ENCODE measurements at regions not wholly inside any gene's neighbourhood (a gene's known extent, or its start where the extent isn't known, plus 50 kb on each side); places are given as distances from the start of the nearest gene placed in this dataset.

- Histone ChIP-seq H2AFZ (replicated peaks) (no peak overlapping the region), H3K36me3 (no peaks in the 10 kb centered on the region), H3K4me3 (no peak overlapping the region), H3K27me3 (no peaks in the 10 kb centered on the region), H3K79me2 (ENCODE audit: low read depth) (no peaks in the 10 kb centered on the region), H3F3A (ENCODE audit: low read depth) (no peaks in the 10 kb centered on the region), H3K9me3 (ENCODE audit: low read depth) (no peaks in the 10 kb centered on the region), H3K4me1 (no peaks in the 10 kb centered on the region), H3K9ac (no peak overlapping the region), H4K20me1 (ENCODE audit: low read depth) (no peaks in the 10 kb centered on the region), H3K27ac (no peak overlapping the region), H3K4me2 (no peak overlapping the region)
- TF ChIP-seq EZH2phosphoT487 (IDR thresholded peaks at IDR 0.05): no peak
- no peak for TF ChIP-seq EZH2 (IDR thresholded peaks at IDR 0.05)
- TF ChIP-seq CTCF (IDR thresholded peaks at IDR 0.05): no peak
- Mint-ChIP-seq H3K4me3 (no peak overlapping the region), H3K36me3 (no peaks in the 10 kb centered on the region), H3K27me3 (ENCODE audit: insufficient read depth, low read depth) (peaks cover 9% of the 10 kb centered on the region), H3K4me1 (peaks cover 7% of the 10 kb centered on the region), H3K9me3 (no peaks in the 10 kb centered on the region), H3K27ac (no peak overlapping the region)
- no peak for DNase-seq (ENCODE audit: low spot score)
Observed at GRCh38 chr12:124082012-124082411, 109.0 kb downstream of the ZNF664 start.

DNA sequence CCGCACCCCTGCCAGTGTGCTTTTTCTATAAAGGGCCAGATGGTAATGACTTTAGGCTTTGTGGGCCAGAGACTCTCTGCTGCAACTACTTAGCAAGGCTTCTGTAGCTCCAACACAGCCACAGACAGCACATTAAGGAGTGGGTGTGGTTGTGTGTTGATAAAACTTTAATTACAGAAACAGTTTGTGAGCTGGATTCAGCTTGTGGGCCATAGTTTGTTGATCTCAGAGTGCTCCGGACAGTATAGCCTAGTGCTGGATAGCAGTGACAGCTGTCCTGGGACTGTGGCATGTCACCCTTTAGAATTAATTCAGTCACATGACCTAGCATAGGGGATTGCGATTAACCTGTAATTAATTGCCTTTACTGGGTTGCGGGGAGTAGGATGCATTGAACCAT, 109.7 kb downstream of the ZNF664 start:
- peaks cover under 1% of the 10 kb centered on the region for H3K4me1 ChIP-seq
- TF ChIP-seq EZH2phosphoT487 (IDR thresholded peaks at IDR 0.05) (no peak), EZH2 (IDR thresholded peaks at IDR 0.05) (no peak), CTCF (IDR thresholded peaks at IDR 0.05) (no peak)
- H4K20me1 ChIP-seq (ENCODE audit: low read depth): no peaks in the 10 kb centered on the region
- no peak for DNase-seq (ENCODE audit: low spot score)
- H3K9ac ChIP-seq: no peak overlapping the region
- H2AFZ ChIP-seq (replicated peaks): no peak overlapping the region
- H3K36me3 Mint-ChIP-seq: no peaks in the 10 kb centered on the region
- peaks cover 11% of the 10 kb centered on the region for H3K4me1 Mint-ChIP-seq
- peaks cover 9% of the 10 kb centered on the region for H3K27me3 Mint-ChIP-seq (ENCODE audit: insufficient read depth, low read depth)
- H3K4me3 ChIP-seq: no peak overlapping the region
- H3K27me3 ChIP-seq: no peaks in the 10 kb centered on the region
- H3K9me3 Mint-ChIP-seq: no peaks in the 10 kb centered on the region
- no peaks in the 10 kb centered on the region for H3F3A ChIP-seq (ENCODE audit: low read depth)
- H3K36me3 ChIP-seq: no peaks in the 10 kb centered on the region
- H3K4me2 ChIP-seq: no peak overlapping the region
- no peak overlapping the region for H3K27ac ChIP-seq
- no peak overlapping the region for H3K4me3 Mint-ChIP-seq
- no peaks in the 10 kb centered on the region for H3K79me2 ChIP-seq (ENCODE audit: low read depth)
- no peaks in the 10 kb centered on the region for H3K9me3 ChIP-seq (ENCODE audit: low read depth)
- no peak overlapping the region for H3K27ac Mint-ChIP-seq

DNA sequence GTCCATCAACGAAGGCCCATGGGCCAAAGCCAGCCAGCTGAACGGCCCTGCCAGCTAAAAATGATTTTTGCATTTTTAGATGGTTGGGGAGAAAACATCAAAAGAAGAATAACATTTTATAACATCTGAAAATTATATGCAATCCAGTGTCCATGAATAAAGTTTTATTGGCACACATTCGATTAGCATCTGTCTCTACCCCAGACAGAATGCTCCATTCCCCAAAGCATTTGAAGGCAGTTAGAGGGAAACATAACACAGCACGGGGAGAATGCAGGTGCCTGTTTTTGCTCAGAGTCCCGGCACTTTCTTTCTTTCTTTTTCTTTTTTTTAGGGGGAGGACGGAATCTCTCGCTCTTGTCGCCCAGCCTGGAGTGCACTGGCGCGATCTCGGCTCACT, 110.7 kb downstream of the ZNF664 start:
- no peaks in the 10 kb centered on the region for H3F3A ChIP-seq (ENCODE audit: low read depth)
- peaks cover 17% of the 10 kb centered on the region for H3K4me1 Mint-ChIP-seq
- H2AFZ ChIP-seq (replicated peaks): no peak overlapping the region
- no peaks in the 10 kb centered on the region for H4K20me1 ChIP-seq (ENCODE audit: low read depth)
- H3K36me3 Mint-ChIP-seq: no peaks in the 10 kb centered on the region
- H3K4me1 ChIP-seq: peaks cover 3% of the 10 kb centered on the region
- no peak overlapping the region for H3K4me3 ChIP-seq
- no peaks in the 10 kb centered on the region for H3K27me3 ChIP-seq
- H3K27ac Mint-ChIP-seq: peak overlapping the region; percentile 46
- H3K79me2 ChIP-seq (ENCODE audit: low read depth): no peaks in the 10 kb centered on the region
- no peak overlapping the region for H3K9ac ChIP-seq
- H3K36me3 ChIP-seq: no peaks in the 10 kb centered on the region
- TF ChIP-seq CTCF (IDR thresholded peaks at IDR 0.05) (no peak), EZH2 (IDR thresholded peaks at IDR 0.05) (no peak), EZH2phosphoT487 (IDR thresholded peaks at IDR 0.05) (no peak)
- no peaks in the 10 kb centered on the region for H3K9me3 ChIP-seq (ENCODE audit: low read depth)
- no peak for DNase-seq (ENCODE audit: low spot score)
- no peak overlapping the region for H3K4me2 ChIP-seq
- H3K27me3 Mint-ChIP-seq (ENCODE audit: insufficient read depth, low read depth): peaks cover 9% of the 10 kb centered on the region
- H3K4me3 Mint-ChIP-seq: no peak overlapping the region
- H3K9me3 Mint-ChIP-seq: no peaks in the 10 kb centered on the region
- no peak overlapping the region for H3K27ac ChIP-seq

Measured in neural progenitor cell (in vitro differentiated cells).